Heart left ventricle (tissue), 13 donors: ENCODE measurements at regions not wholly inside any gene's neighbourhood (a gene's known extent, or its start where the extent isn't known, plus 50 kb on each side); places are given as distances from the start of the nearest gene placed in this dataset.

ENCODE experiments used
- CTCF ChIP-seq, 12 donors: fragments of 200-600 bp; sonication (generic) in 4 of 12; IDR thresholded peaks; one replicate each; pipeline versions ENCODE4 v1.5.0 to v1.8.0; 2018 to 2022; ENCODE audit warnings: antibody characterized with exemption in 12 of 12, mild to moderate bottlenecking in 5 of 12
- POLR2A ChIP-seq, 2 donors: fragments of 450-650 bp; IDR thresholded peaks; one replicate each; pipeline ENCODE4 v1.6.1; 2017; ENCODE audit warnings: antibody characterized with exemption in 2 of 2, mild to moderate bottlenecking in 2 of 2, moderate library complexity in 2 of 2
- donor health status: ischemic (EF 13 %, LVEDD 7.1; RV severe dilation, severe dysfunction).
- donor health status: DM: no; HTN: yes; CAD: no.
- donor health status: DM: no; HTN: no; CAD: no.
- donor health status: ischemic (EF 25% LVEDD 6.9; RV normal size, moderate dysfunction).
- donor health status: ischemic (EF 25% LVEDD 5.7; RV mildly dilated, moderate dysfunction).
- donor health status: ischemic (EF 35%, LVEDD 5.7; RV mildly dilated, moderate dysfunction).
- donor health status: nonischemic (EF 11% LVEDD 7.7; RV severe dilation, severe dysfunction).
- donor health status: DM: yes; HTN: yes; CAD: no.
- donor health status: PGD.
- donor health status: ischemic (EF 29% LVEDD 5.4; RV normal size, mild dysfunction).
- donor health status: nonischemic (EF 23%, LVEDD 6.1; RV moderate dilation, normal function).

GRCh38 chr15:60076045-60076444, 71.9 kb downstream of the FOXB1 start:
- no peak for TF ChIP-seq CTCF (IDR thresholded peaks at IDR 0.05)
- TF ChIP-seq POLR2A (IDR thresholded peaks at IDR 0.05), result no peak
